Stomach (tissue), 8 donors: ENCODE measurements at regions not wholly inside any gene's neighbourhood (a gene's known extent, or its start where the extent isn't known, plus 50 kb on each side); places are given as distances from the start of the nearest gene placed in this dataset.
"Not testable (repeated sequence)": the region's sequence is repeated elsewhere in the genome, so short reads cannot be mapped to it uniquely, and the experiment has no call there.

Experiments
- DNase-seq, 2 donors: peaks; one replicate each; pipeline versions ENCODE4 v3.0.0 to v3.0.0-alpha.2; 2013 to 2019
- H3K27ac ChIP-seq, 5 donors: fragments of 200-600 bp in 4 of 5; sonication (generic) in 4 of 5; one replicate each; pipeline ENCODE4 v1.5.1; 2013 to 2019; ENCODE audit warnings: mild to moderate bottlenecking in 1 of 5, moderate library complexity in 1 of 5
- H3K27me3 ChIP-seq, 3 donors: fragments of 200-600 bp; sonication (generic); one replicate each; pipeline ENCODE4 v1.5.1; 2017 to 2019; ENCODE audit warnings: mixed run types in 1 of 3
- H3K36me3 ChIP-seq, 4 donors: fragments of 200-600 bp; sonication (generic); 1 replicate in 3 of 4; 2 replicates in 1 of 4; pipeline ENCODE4 v1.5.1; 2016 to 2019
- H3K4me1 ChIP-seq, 4 donors: fragments of 200-600 bp; sonication (generic); one replicate each; pipeline ENCODE4 v1.5.1; 2016 to 2019
- H3K4me3 ChIP-seq, 4 donors: fragments of 200-600 bp; sonication (generic) in 3 of 4; one replicate each; pipeline ENCODE4 v1.5.1; 2016 to 2019; ENCODE audit warnings: mild to moderate bottlenecking in 1 of 4
- H3K9me3 ChIP-seq, 4 donors: fragments of 200-600 bp; sonication (generic); one replicate each; pipeline ENCODE4 v1.5.1; 2016 to 2019
- EP300 ChIP-seq: sonication (generic); formaldehyde crosslinking; IDR thresholded peaks from one replicate; pipeline ENCODE4 v1.6.1; 2017; ENCODE audit warnings: antibody characterized with exemption
- POLR2A ChIP-seq, 4 donors: fragments of 450-650 bp; IDR thresholded peaks; one replicate each; pipeline ENCODE4 v1.6.1; 2016; ENCODE audit warnings: antibody characterized with exemption in 4 of 4, control low read depth in 2 of 4, mild to moderate bottlenecking in 1 of 4, moderate library complexity in 1 of 4
- POLR2AphosphoS5 ChIP-seq, 3 donors: sonication (generic); formaldehyde crosslinking; IDR thresholded peaks; one replicate each; pipeline ENCODE4 v1.6.1; 2016; ENCODE audit warnings: antibody characterized with exemption in 3 of 3
- WGBS, 5 donors: extraction: QIAGEN DNeasy Blood & Tissue Kit in 3 of 5; methylation state at CpG; one replicate each; pipeline versions ENCODE4 v1.1.5 to v1.1.7; 2013 to 2018; 5-methylcytosine and 5-hydroxymethylcytosine counted together
- intact Hi-C: fragments of 100-400 bp; cut with DNase I; formaldehyde crosslinking; loops from one replicate; pipeline ENCODE4 v1.15.1; 2023; ENCODE audit warnings: low total_unique reads
- TF ChIP-seq, protein P1 (sequence below), 7 experiments: fragments of 450-650 bp in 4 of 7; fragments of 200-600 bp in 3 of 7; sonication (generic) in 3 of 7; IDR thresholded peaks; one replicate each; pipeline ENCODE4 v1.5.1; 2016 to 2019; ENCODE audit warnings: antibody characterized with exemption in 7 of 7, control low read depth in 2 of 7, mild to moderate bottlenecking in 1 of 7
- donor health status: healthy with polysubstance abuse.
- donor health status: Bipolar disorder and iron deficiency.
- donor health status: healthy.

DNA sequence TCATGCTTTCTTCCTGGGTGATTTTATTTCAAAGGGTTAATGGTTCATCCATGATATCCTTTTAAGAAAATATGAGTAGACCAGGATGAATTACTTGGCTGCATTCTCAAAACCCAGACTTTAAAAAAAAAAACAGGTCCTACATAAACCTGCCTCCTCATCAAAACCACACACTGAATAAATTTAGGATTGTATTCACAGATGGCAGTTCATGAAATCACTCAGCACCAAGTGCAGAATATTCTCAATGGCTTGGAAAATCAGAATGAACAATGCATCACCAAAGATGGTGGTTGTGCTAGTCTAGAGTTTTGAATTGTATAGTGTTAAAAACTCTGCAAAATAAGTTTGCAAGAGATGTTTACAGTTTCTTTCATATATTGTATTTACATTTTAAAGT is 145.4 kb upstream of the GRAMD2B start:
- TF ChIP-seq POLR2A (IDR thresholded peaks at IDR 0.05) (no peak), EP300 (no peak), POLR2AphosphoS5 (IDR thresholded peaks at IDR 0.05) (no peak)
- TF ChIP-seq, protein P1, sequence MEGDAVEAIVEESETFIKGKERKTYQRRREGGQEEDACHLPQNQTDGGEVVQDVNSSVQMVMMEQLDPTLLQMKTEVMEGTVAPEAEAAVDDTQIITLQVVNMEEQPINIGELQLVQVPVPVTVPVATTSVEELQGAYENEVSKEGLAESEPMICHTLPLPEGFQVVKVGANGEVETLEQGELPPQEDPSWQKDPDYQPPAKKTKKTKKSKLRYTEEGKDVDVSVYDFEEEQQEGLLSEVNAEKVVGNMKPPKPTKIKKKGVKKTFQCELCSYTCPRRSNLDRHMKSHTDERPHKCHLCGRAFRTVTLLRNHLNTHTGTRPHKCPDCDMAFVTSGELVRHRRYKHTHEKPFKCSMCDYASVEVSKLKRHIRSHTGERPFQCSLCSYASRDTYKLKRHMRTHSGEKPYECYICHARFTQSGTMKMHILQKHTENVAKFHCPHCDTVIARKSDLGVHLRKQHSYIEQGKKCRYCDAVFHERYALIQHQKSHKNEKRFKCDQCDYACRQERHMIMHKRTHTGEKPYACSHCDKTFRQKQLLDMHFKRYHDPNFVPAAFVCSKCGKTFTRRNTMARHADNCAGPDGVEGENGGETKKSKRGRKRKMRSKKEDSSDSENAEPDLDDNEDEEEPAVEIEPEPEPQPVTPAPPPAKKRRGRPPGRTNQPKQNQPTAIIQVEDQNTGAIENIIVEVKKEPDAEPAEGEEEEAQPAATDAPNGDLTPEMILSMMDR (IDR thresholded peaks at IDR 0.05) = no peak
- H3K36me3 ChIP-seq = no peaks in the 10 kb centered on the region
- intact Hi-C loops = no loop called here
- no peak for DNase-seq
- no peak overlapping the region for H3K27ac ChIP-seq
- H3K27me3 ChIP-seq = no peaks in the 10 kb centered on the region
- H3K4me3 ChIP-seq = no peak overlapping the region
- H3K4me1 ChIP-seq = no peaks in the 10 kb centered on the region
- no peaks in the 10 kb centered on the region for H3K9me3 ChIP-seq

DNA sequence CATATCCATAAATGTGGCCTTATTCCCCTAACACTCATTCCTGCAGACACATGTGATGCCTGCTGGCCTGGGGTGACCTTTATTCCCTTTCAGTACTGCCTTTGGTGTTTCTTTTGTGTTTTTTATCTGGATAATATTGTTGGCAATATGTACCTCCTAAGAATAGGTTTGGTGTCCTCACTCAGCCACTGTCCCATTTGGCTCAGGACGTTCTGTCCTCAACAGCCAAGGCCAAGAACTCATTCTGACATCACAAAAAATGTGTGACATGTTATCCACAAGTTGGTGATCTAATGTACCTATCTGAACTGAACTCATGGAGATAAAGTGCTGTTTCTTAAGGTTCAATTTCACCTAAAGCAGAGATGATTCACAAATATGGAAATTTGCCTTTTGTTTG is 142.9 kb upstream of the GRAMD2B start:
- DNase-seq = no peak
- H3K4me3 ChIP-seq = no peak overlapping the region
- no peaks in the 10 kb centered on the region for H3K36me3 ChIP-seq
- WGBS, 5 donors = 38 to 77% (median 59%) methylated on average over 1 of the region's 1 CpG
- intact Hi-C loops = no loop called here
- H3K4me1 ChIP-seq = no peaks in the 10 kb centered on the region
- no peaks in the 10 kb centered on the region for H3K27me3 ChIP-seq
- H3K9me3 ChIP-seq = no peaks in the 10 kb centered on the region
- no peak overlapping the region for H3K27ac ChIP-seq
- TF ChIP-seq EP300 (no peak), POLR2AphosphoS5 (IDR thresholded peaks at IDR 0.05) (no peak), POLR2A (IDR thresholded peaks at IDR 0.05) (no peak)
- TF ChIP-seq, protein P1 (IDR thresholded peaks at IDR 0.05) = no peak

DNA sequence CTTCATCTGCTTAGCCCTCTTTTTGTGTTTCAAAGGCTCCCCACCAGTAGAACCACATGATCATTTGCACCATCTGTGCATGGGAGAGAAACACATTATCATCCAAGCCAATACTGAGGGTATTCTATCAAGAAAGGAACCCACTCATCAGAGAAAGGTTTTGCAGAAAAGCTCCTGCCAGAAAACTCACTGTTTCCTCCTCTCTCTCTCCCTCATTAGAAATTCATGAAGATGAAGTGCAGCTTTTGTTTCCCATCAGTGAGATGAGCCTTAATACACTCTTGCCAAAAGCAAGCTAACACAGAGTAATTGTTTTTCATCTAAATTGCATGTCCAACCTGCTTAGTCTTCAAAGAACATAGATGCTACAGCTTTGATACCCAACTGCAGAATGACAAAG is 142.4 kb upstream of the GRAMD2B start:
- no peaks in the 10 kb centered on the region for H3K4me1 ChIP-seq
- H3K27ac ChIP-seq = no peak overlapping the region
- H3K9me3 ChIP-seq = no peaks in the 10 kb centered on the region
- intact Hi-C loops = no loop called here
- H3K36me3 ChIP-seq = no peaks in the 10 kb centered on the region
- H3K4me3 ChIP-seq = no peak overlapping the region
- TF ChIP-seq EP300 (no peak), POLR2AphosphoS5 (IDR thresholded peaks at IDR 0.05) (no peak), POLR2A (IDR thresholded peaks at IDR 0.05) (no peak)
- TF ChIP-seq, protein P1 (IDR thresholded peaks at IDR 0.05) = no peak
- no peaks in the 10 kb centered on the region for H3K27me3 ChIP-seq
- DNase-seq = no peak

DNA sequence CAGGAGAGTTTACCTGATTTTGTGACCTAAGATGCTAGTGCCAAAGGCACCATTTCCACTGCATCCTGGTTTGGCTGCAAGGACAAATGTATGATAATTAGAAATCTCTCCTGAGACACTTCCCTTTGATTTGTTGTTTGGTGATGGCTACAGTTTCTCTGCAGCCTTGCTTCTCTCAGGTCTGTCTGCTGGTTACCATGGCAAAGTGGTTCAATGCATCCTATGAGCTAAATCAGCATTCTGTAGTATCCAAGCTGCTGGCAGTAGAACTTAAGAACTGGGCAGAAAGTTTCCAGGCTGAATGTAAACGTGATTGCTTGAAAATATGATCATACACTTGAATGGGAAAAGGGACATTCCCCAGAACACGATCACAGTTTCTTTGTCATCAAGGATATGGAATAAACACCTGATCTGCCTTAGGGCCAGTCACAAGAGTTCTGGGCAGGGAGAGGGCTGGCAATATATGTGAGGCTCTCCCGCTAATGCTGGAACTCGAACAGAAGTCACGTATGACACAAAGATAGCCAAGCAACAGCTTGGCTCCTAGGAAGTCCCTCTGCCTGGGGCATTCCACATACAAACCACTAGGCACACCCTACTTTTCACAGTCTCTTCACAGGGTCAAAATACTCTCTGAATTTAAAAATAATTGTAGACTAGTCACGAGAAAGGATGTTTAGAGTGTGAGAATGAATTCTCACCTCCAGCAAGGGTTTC is 138.1 kb upstream of the GRAMD2B start:
- Histone ChIP-seq H3K4me1 (no peaks in the 10 kb centered on the region), H3K27ac (no peak overlapping the region), H3K36me3 (no peaks in the 10 kb centered on the region), H3K9me3 (no peaks in the 10 kb centered on the region), H3K27me3 (no peaks in the 10 kb centered on the region), H3K4me3 (no peak overlapping the region)
- TF ChIP-seq, protein P1 (IDR thresholded peaks at IDR 0.05) = no peak
- no peak for TF ChIP-seq EP300
- TF ChIP-seq POLR2A (IDR thresholded peaks at IDR 0.05) = no peak
- TF ChIP-seq POLR2AphosphoS5 (IDR thresholded peaks at IDR 0.05) = no peak
- WGBS, 5 donors = 79 to 86% (median 80%) methylated on average over 6 of the region's 6 CpGs
- intact Hi-C loops = no loop called here
- DNase-seq = no peak

DNA sequence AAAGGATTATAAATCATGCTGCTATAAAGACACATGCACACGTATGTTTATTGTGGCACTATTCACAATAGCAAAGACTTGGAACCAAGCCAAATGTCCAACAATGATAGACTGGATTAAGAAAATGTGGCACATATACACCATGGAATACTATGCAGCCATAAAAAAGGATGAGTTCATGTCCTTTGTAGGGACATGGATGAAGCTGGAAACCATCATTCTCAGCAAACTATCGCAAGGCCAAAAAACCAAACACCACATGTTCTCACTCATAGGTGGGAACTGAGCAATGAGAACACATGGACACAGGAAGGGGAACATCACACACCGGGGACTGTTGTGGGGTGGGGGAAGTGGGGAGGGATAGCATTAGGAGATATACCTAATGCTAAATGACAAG is 127.1 kb upstream of the GRAMD2B start:
- H3K4me1 ChIP-seq, H3K36me3 ChIP-seq, H3K27me3 ChIP-seq, intact Hi-C loops, H3K4me3 ChIP-seq, H3K27ac ChIP-seq, DNase-seq, H3K9me3 ChIP-seq: not testable (repeated sequence)
- WGBS, 5 donors = 83 to 100% (median 90%) methylated on average over 1 to 3 of the region's 3 CpGs
